ENCODE measurements at regions not wholly inside any gene's neighbourhood (a gene's known extent, or its start where the extent isn't known, plus 50 kb on each side); places are given as distances from the start of the nearest gene placed in this dataset.

DNA sequence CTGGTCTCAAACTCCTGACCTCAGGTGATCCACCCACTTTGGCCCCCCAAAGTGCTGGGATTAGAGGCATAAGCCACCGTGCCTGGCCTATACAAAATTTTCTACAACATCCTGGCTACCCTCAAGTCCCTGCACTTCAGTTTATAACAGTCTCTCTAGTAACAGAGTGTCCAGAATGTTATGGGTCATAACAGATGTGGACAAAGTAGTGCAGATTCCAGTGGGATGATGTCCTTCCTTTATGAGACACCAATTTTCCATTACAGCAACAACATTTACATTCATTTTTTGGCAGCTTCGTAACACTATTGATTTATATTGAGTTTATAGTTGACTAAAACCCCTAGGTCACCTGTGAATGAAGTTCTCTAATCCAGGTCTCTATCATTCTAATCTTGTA, 429.4 kb upstream of the PTBP2 start:
- TF ChIP-seq, protein P1, sequence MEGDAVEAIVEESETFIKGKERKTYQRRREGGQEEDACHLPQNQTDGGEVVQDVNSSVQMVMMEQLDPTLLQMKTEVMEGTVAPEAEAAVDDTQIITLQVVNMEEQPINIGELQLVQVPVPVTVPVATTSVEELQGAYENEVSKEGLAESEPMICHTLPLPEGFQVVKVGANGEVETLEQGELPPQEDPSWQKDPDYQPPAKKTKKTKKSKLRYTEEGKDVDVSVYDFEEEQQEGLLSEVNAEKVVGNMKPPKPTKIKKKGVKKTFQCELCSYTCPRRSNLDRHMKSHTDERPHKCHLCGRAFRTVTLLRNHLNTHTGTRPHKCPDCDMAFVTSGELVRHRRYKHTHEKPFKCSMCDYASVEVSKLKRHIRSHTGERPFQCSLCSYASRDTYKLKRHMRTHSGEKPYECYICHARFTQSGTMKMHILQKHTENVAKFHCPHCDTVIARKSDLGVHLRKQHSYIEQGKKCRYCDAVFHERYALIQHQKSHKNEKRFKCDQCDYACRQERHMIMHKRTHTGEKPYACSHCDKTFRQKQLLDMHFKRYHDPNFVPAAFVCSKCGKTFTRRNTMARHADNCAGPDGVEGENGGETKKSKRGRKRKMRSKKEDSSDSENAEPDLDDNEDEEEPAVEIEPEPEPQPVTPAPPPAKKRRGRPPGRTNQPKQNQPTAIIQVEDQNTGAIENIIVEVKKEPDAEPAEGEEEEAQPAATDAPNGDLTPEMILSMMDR (optimal IDR thresholded peaks at IDR 0.05 in 1 of 3, IDR thresholded peaks at IDR 0.05 in 1 of 3, conservative IDR thresholded peaks at IDR 0.05 in 1 of 3; ENCODE audit: extremely low read depth in 1 of 3, insufficient read depth in 2 of 3, low read length in 3 of 3), result no peak
- TF ChIP-seq EZH2 (IDR thresholded peaks at IDR 0.05; ENCODE audit: low read length), result no peak

All from keratinocyte (primary cell).